GM12878 (cell line): ENCODE measurements at regions not wholly inside any gene's neighbourhood (a gene's known extent, or its start where the extent isn't known, plus 50 kb on each side); places are given as distances from the start of the nearest gene placed in this dataset.

Source experiments
- BMI1 ChIP-seq: fragments of 450-650 bp; IDR thresholded peaks from 2 replicates; pipeline ENCODE4 v1.6.1; 2016; ENCODE audit warnings: mild to moderate bottlenecking, moderate library complexity, borderline replicate concordance
- FOXM1 ChIP-seq: IDR thresholded peaks from 2 replicates; pipeline ENCODE4 v1.6.1; 2012; ENCODE audit warnings: low read depth, mild to moderate bottlenecking, inconsistent platforms, low read length, moderate library complexity
- KDM1A ChIP-seq: fragments of 200-600 bp; sonication (generic); IDR thresholded peaks from 2 replicates; pipeline ENCODE4 v1.6.1; 2016; ENCODE audit warnings: borderline replicate concordance
- MYC ChIP-seq: IDR thresholded peaks from 2 replicates; pipeline ENCODE4 v1.6.1; 2011; ENCODE audit warnings: mild to moderate bottlenecking, low read length, moderate library complexity, inconsistent platforms; ENCODE audit not compliant: insufficient read depth, insufficient replicate concordance, insufficient read length, severe bottlenecking
- NFYB ChIP-seq: IDR thresholded peaks from 2 replicates; pipeline ENCODE4 v1.6.1; 2011; ENCODE audit warnings: low read depth, mild to moderate bottlenecking, low read length, improper control_type of control experiment, moderate library complexity; ENCODE audit not compliant: insufficient read depth
- POLR2A ChIP-seq: IDR thresholded peaks from 2 replicates; pipeline ENCODE4 v1.6.1; 2011; ENCODE audit warnings: low read depth, mild to moderate bottlenecking, low read length
- POLR2AphosphoS5 ChIP-seq: IDR thresholded peaks from 2 replicates; pipeline ENCODE4 v1.6.1; 2011; ENCODE audit warnings: mild to moderate bottlenecking, low read length, inconsistent platforms
- SREBF1 ChIP-seq: IDR thresholded peaks from 2 replicates; pipeline ENCODE4 v1.6.1; 2012; ENCODE audit warnings: mild to moderate bottlenecking, low read length
- ZNF24 ChIP-seq: fragments of 450-650 bp; IDR thresholded peaks from 2 replicates; pipeline ENCODE4 v1.6.1; 2017; ENCODE audit warnings: antibody characterized with exemption, mild to moderate bottlenecking
- TF ChIP-seq, protein P1 (sequence below): IDR thresholded peaks from 2 replicates; pipeline ENCODE4 v1.6.1; 2012; ENCODE audit warnings: mild to moderate bottlenecking, low read depth, low read length
- TF ChIP-seq, protein P2 (sequence below): IDR thresholded peaks from 2 replicates; pipeline ENCODE4 v1.6.1; 2011; ENCODE audit warnings: borderline replicate concordance, low read depth, mild to moderate bottlenecking, moderate library complexity, low read length; ENCODE audit not compliant: insufficient read depth, poor library complexity, severe bottlenecking
- TF ChIP-seq, protein P3 (sequence below), 3 experiments: IDR thresholded peaks in 2 of 3; conservative IDR thresholded peaks in 1 of 3; 2 replicates each; pipeline ENCODE4 v1.5.1; 2011; ENCODE audit warnings: low read depth in 3 of 3, low read length in 3 of 3, mild to moderate bottlenecking in 3 of 3, control low read depth in 2 of 3, moderate library complexity in 2 of 3, inconsistent platforms in 1 of 3, mixed read lengths in 1 of 3; ENCODE audit not compliant: control insufficient read depth in 2 of 3, insufficient read depth in 1 of 3; ENCODE audit errors: extremely low read depth in 1 of 3

DNA sequence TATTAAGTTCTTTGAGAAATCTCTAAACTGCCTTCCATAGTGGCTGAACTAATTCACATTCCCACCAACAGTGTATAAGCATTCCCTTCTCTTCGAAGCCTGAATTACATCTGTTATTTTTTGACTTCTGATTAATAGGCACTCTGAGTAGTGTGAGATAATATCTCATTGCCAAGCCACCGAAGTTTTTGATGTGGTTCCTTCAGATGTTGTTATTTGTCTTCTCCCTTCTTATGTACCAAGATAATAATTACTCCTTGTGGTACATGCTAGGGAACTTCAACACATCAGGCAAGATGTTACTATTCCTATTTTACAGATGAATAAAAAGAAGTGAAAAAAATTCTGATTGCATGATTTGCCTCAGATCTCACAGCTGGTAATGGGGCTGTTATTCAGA, 70.9 kb downstream of the KCTD12 start:
- TF ChIP-seq BMI1: no peak
- no peak for TF ChIP-seq SREBF1
- TF ChIP-seq KDM1A: no peak
- TF ChIP-seq, protein P1, sequence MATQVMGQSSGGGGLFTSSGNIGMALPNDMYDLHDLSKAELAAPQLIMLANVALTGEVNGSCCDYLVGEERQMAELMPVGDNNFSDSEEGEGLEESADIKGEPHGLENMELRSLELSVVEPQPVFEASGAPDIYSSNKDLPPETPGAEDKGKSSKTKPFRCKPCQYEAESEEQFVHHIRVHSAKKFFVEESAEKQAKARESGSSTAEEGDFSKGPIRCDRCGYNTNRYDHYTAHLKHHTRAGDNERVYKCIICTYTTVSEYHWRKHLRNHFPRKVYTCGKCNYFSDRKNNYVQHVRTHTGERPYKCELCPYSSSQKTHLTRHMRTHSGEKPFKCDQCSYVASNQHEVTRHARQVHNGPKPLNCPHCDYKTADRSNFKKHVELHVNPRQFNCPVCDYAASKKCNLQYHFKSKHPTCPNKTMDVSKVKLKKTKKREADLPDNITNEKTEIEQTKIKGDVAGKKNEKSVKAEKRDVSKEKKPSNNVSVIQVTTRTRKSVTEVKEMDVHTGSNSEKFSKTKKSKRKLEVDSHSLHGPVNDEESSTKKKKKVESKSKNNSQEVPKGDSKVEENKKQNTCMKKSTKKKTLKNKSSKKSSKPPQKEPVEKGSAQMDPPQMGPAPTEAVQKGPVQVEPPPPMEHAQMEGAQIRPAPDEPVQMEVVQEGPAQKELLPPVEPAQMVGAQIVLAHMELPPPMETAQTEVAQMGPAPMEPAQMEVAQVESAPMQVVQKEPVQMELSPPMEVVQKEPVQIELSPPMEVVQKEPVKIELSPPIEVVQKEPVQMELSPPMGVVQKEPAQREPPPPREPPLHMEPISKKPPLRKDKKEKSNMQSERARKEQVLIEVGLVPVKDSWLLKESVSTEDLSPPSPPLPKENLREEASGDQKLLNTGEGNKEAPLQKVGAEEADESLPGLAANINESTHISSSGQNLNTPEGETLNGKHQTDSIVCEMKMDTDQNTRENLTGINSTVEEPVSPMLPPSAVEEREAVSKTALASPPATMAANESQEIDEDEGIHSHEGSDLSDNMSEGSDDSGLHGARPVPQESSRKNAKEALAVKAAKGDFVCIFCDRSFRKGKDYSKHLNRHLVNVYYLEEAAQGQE: no peak
- TF ChIP-seq, protein P2, sequence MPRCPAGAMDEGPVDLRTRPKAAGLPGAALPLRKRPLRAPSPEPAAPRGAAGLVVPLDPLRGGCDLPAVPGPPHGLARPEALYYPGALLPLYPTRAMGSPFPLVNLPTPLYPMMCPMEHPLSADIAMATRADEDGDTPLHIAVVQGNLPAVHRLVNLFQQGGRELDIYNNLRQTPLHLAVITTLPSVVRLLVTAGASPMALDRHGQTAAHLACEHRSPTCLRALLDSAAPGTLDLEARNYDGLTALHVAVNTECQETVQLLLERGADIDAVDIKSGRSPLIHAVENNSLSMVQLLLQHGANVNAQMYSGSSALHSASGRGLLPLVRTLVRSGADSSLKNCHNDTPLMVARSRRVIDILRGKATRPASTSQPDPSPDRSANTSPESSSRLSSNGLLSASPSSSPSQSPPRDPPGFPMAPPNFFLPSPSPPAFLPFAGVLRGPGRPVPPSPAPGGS: no peak
- no peak for TF ChIP-seq POLR2AphosphoS5
- TF ChIP-seq MYC: no peak
- TF ChIP-seq, protein P3, sequence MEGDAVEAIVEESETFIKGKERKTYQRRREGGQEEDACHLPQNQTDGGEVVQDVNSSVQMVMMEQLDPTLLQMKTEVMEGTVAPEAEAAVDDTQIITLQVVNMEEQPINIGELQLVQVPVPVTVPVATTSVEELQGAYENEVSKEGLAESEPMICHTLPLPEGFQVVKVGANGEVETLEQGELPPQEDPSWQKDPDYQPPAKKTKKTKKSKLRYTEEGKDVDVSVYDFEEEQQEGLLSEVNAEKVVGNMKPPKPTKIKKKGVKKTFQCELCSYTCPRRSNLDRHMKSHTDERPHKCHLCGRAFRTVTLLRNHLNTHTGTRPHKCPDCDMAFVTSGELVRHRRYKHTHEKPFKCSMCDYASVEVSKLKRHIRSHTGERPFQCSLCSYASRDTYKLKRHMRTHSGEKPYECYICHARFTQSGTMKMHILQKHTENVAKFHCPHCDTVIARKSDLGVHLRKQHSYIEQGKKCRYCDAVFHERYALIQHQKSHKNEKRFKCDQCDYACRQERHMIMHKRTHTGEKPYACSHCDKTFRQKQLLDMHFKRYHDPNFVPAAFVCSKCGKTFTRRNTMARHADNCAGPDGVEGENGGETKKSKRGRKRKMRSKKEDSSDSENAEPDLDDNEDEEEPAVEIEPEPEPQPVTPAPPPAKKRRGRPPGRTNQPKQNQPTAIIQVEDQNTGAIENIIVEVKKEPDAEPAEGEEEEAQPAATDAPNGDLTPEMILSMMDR (IDR thresholded peaks at IDR 0.05 in 2 of 3, conservative IDR thresholded peaks at IDR 0.05 in 1 of 3; ENCODE audit: control insufficient read depth in 2 of 3, extremely low read depth in 1 of 3, insufficient read depth in 1 of 3, low read depth in 3 of 3, low read length in 3 of 3): no peak
- TF ChIP-seq POLR2A: no peak
- TF ChIP-seq FOXM1: no peak
- TF ChIP-seq NFYB: no peak
- TF ChIP-seq ZNF24: no peak
